ENCODE measurements at regions not wholly inside any gene's neighbourhood (a gene's known extent, or its start where the extent isn't known, plus 50 kb on each side); places are given as distances from the start of the nearest gene placed in this dataset.

GRCh38 chr15:29913528-29914135 lies 91.4 kb upstream of the TJP1 start:
- no peak for DNase-seq

GRCh38 chr15:29911705-29912104 lies 89.4 kb upstream of the TJP1 start:
- no peak for DNase-seq

GRCh38 chr15:29910068-29910467 lies 87.8 kb upstream of the TJP1 start:
- DNase-seq, result no peak

GRCh38 chr15:29904757-29905417 lies 82.6 kb upstream of the TJP1 start:
- no peak for DNase-seq

- no peak for DNase-seq
Measured at GRCh38 chr15:29903785-29904464, 81.7 kb upstream of the TJP1 start.

- DNase-seq, result no peak
Measured at GRCh38 chr15:29903028-29903427, 80.8 kb upstream of the TJP1 start.

- no peak for DNase-seq
Measured at GRCh38 chr15:29900237-29901189, 78.2 kb upstream of the TJP1 start.

- DNase-seq, result no peak
Measured at GRCh38 chr15:29896062-29896461, 73.8 kb upstream of the TJP1 start.

- DNase-seq, result no peak
Measured at GRCh38 chr15:29891096-29891457, 68.8 kb upstream of the TJP1 start.

GRCh38 chr15:29890336-29891095 lies 68.2 kb upstream of the TJP1 start:
- no peak for DNase-seq

- no peak for DNase-seq
Measured at GRCh38 chr15:29889542-29890329, 67.5 kb upstream of the TJP1 start.

- no peak for DNase-seq
Measured at GRCh38 chr15:29888646-29889045, 66.4 kb upstream of the TJP1 start.

GRCh38 chr15:29887721-29888120 lies 65.5 kb upstream of the TJP1 start:
- DNase-seq, result no peak

- DNase-seq, result no peak
Measured at GRCh38 chr15:29885183-29885582, 62.9 kb upstream of the TJP1 start.

GRCh38 chr15:29883126-29883525 lies 60.9 kb upstream of the TJP1 start:
- DNase-seq, result no peak

GRCh38 chr15:29880886-29881285 lies 58.6 kb upstream of the TJP1 start:
- DNase-seq, result no peak

- DNase-seq, result no peak
Measured at GRCh38 chr15:29880341-29880740, 58.1 kb upstream of the TJP1 start.

GRCh38 chr15:29874977-29875376 lies 52.7 kb upstream of the TJP1 start:
- peak; percentile 10 for DNase-seq

GRCh38 chr15:29873947-29874411 lies 51.7 kb upstream of the TJP1 start:
- no peak for DNase-seq

- no peak for DNase-seq
Measured at GRCh38 chr15:29873264-29873663, 51.0 kb upstream of the TJP1 start.

GRCh38 chr15:29872716-29873115 lies 50.4 kb upstream of the TJP1 start:
- DNase-seq, result no peak

All from hematopoietic multipotent progenitor cell treated with erythropoietin and hydrocortisone succinate and interleukin-3 and kit ligand, for 6 days (in vitro differentiated cells).